ENCODE measurements at regions not wholly inside any gene's neighbourhood (a gene's known extent, or its start where the extent isn't known, plus 50 kb on each side); places are given as distances from the start of the nearest gene placed in this dataset.

- intact Hi-C loops (cut with micrococcal nuclease): no loop called here
- no peaks in the 10 kb centered on the region for H3K4me1 ChIP-seq (ENCODE audit: control insufficient read depth in 1 of 2, insufficient read depth in 2 of 2, low read length in 2 of 2)
- DNase-seq (ENCODE audit: low read depth, low spot score) (no peak), ATAC-seq (no peak)
- H2AFZ ChIP-seq (ENCODE audit: low read depth, low read length, poor library complexity, severe bottlenecking): no peak overlapping the region
- H4K20me1 ChIP-seq (ENCODE audit: insufficient read depth): no peaks in the 10 kb centered on the region
- no peak overlapping the region for H3K4me2 ChIP-seq (ENCODE audit: low read length)
- POLR2A ChIA-PET: no interaction called here
- H3K9me2 ChIP-seq (ENCODE audit: insufficient read depth): no peaks in the 10 kb centered on the region
- H3K4me3 ChIP-seq (replicated peaks in 1 of 2; ENCODE audit: low read depth in 1 of 2, low read length in 2 of 2): no peak overlapping the region
- no TSS peak for BruUV-seq (replicated peaks)
- H3K79me2 ChIP-seq (ENCODE audit: insufficient read depth, low read length): no peaks in the 10 kb centered on the region
- no peak for TF ChIP-seq ZBTB33 (IDR thresholded peaks at IDR 0.05; ENCODE audit: extremely low read depth, insufficient replicate concordance, low read length)
- no peaks in the 10 kb centered on the region for H3K36me3 ChIP-seq (ENCODE audit: control insufficient read depth in 1 of 2, insufficient read depth in 2 of 2, low read length in 2 of 2)
- RAD21 ChIA-PET (ENCODE audit: low non-redundant PET in 1 of 2, low total read pairs in 2 of 2, uncharacterized antibody in 2 of 2, unreplicated experiment in 2 of 2): no interaction called here
- H3K27ac ChIP-seq (ENCODE audit: low read depth, low read length): no peak overlapping the region
- H3K9ac ChIP-seq (ENCODE audit: low read length): no peak overlapping the region
- no peaks in the 10 kb centered on the region for H3K27me3 ChIP-seq (ENCODE audit: insufficient read depth, low read length)
- CTCF ChIA-PET: no interaction called here
- H3K9me3 ChIP-seq (ENCODE audit: control insufficient read depth in 1 of 2, insufficient read depth in 1 of 2, low read depth in 1 of 2, low read length in 2 of 2): no peaks in the 10 kb centered on the region
These were observed 383.7 kb downstream of the SOCS6 start for GRCh38 chr18:70672581-70672980.

- RAD21 ChIA-PET (ENCODE audit: low non-redundant PET in 1 of 2, low total read pairs in 2 of 2, uncharacterized antibody in 2 of 2, unreplicated experiment in 2 of 2): no interaction called here
- POLR2A ChIA-PET: no interaction called here
- TF ChIP-seq REST (IDR thresholded peaks at IDR 0.05; ENCODE audit: low read depth) (no peak), EZH2 (IDR thresholded peaks at IDR 0.05) (no peak), ZFX (IDR thresholded peaks at IDR 0.05) (no peak), FOSL1 (IDR thresholded peaks at IDR 0.05; ENCODE audit: low read depth) (no peak), ZBTB33 (IDR thresholded peaks at IDR 0.05; ENCODE audit: extremely low read depth, insufficient replicate concordance, low read length) (no peak), ATF3 (IDR thresholded peaks at IDR 0.05) (no peak), POLR2A (IDR thresholded peaks at IDR 0.05; ENCODE audit: borderline replicate concordance, extremely low read depth, insufficient read depth, insufficient read length) (no peak), RAD21 (IDR thresholded peaks at IDR 0.05; ENCODE audit: low read depth) (no peak), EGR1 (IDR thresholded peaks at IDR 0.05; ENCODE audit: low read depth) (no peak), YY1 (IDR thresholded peaks at IDR 0.05; ENCODE audit: extremely low read depth, insufficient replicate concordance, low read depth, low read length) (no peak), ZNF274 (IDR thresholded peaks at IDR 0.05; ENCODE audit: low read depth, low read length) (no peak), POLR2AphosphoS5 (IDR thresholded peaks at IDR 0.05; ENCODE audit: low read depth, low read length) (no peak)
These were observed 383.2 kb downstream of the SOCS6 start for GRCh38 chr18:70671889-70672565.

More at GRCh38 chr18:70671889-70672565, 383.2 kb downstream of the SOCS6 start:
- Histone ChIP-seq H2AFZ (ENCODE audit: low read depth, low read length, poor library complexity, severe bottlenecking) (no peak overlapping the region), H3K27ac (ENCODE audit: low read depth, low read length) (no peak overlapping the region), H3K9me2 (ENCODE audit: insufficient read depth) (no peaks in the 10 kb centered on the region), H3K4me1 (ENCODE audit: control insufficient read depth in 1 of 2, insufficient read depth in 2 of 2, low read length in 2 of 2) (no peaks in the 10 kb centered on the region), H4K20me1 (ENCODE audit: insufficient read depth) (no peaks in the 10 kb centered on the region), H3K79me2 (ENCODE audit: insufficient read depth, low read length) (no peaks in the 10 kb centered on the region), H3K9me3 (ENCODE audit: control insufficient read depth in 1 of 2, insufficient read depth in 1 of 2, low read depth in 1 of 2, low read length in 2 of 2) (no peaks in the 10 kb centered on the region), H3K4me2 (ENCODE audit: low read length) (no peak overlapping the region), H3K36me3 (ENCODE audit: control insufficient read depth in 1 of 2, insufficient read depth in 2 of 2, low read length in 2 of 2) (no peaks in the 10 kb centered on the region), H3K9ac (ENCODE audit: low read length) (no peak overlapping the region), H3K27me3 (ENCODE audit: insufficient read depth, low read length) (no peaks in the 10 kb centered on the region), H3K4me3 (replicated peaks in 1 of 2; ENCODE audit: low read depth in 1 of 2, low read length in 2 of 2) (no peak overlapping the region)
- intact Hi-C loops (cut with micrococcal nuclease): no loop called here
- DNase-seq (ENCODE audit: low read depth, low spot score) (no peak), ATAC-seq (no peak)
- CTCF ChIA-PET: no interaction called here
- BruUV-seq (replicated peaks): no TSS peak

Measured in HCT116 (cell line).